HepG2 (cell line): ENCODE measurements at regions not wholly inside any gene's neighbourhood (a gene's known extent, or its start where the extent isn't known, plus 50 kb on each side); places are given as distances from the start of the nearest gene placed in this dataset.

Experiments used
- ATAC-seq: fragments of 200-7000 bp; cut with Tn5 transposase; 3 replicates; pipeline ENCODE4 v1.9.1; 2020; ENCODE audit warnings: mild to moderate bottlenecking, moderate library complexity
- BruUV-seq: library from RNA; stranded (reverse); fragments of 400-500 nt; replicated peaks from 2 replicates; lab custom pipeline; 2021; lab: Mats Ljungman, UMichigan
- CTCF ChIA-PET: fragments of 300-600 bp; formaldehyde crosslinking; extraction: SDS; loops from one replicate; lab custom pipeline; 2021; ENCODE audit warnings: low total read pairs, inconsistent platforms, low intra/inter-chr PET ratio; lab: Yijun Ruan, JAX
- POLR2A ChIA-PET: fragments of 350-600 bp; sonication (Branson Sonifier 250); formaldehyde crosslinking; loops from one replicate; lab custom pipeline; 2020; ENCODE audit warnings: antibody characterized with exemption, inconsistent platforms; lab: Yijun Ruan, JAX
- DNase-seq: peaks from one replicate; pipeline ENCODE4 v3.0.0-alpha.2; 2015; ENCODE audit warnings: low spot score
- FAIRE-seq: peaks from 3 replicates; lab custom pipeline; 2011; peaks lifted over from hg19 to GRCh38; lab: Jason Lieb, UNC
- H2AFZ ChIP-seq: one replicate; pipeline ENCODE4 v1.6.1; 2011; ENCODE audit warnings: low read length, inconsistent platforms
- H3K27ac ChIP-seq: fragments of 300-600 bp; 3 replicates; pipeline ENCODE4 v1.8.0; 2011; ENCODE audit warnings: mixed run types, mild to moderate bottlenecking, mixed read lengths, low read length, inconsistent platforms; ENCODE audit not compliant: insufficient read depth; ENCODE audit errors: extremely low read length
- H3K27me3 ChIP-seq, 2 experiments: fragments of 200-600 bp in 1 of 2; 2 replicates in 1 of 2; 3 replicates in 1 of 2; pipeline versions ENCODE4 v1.6.0 to v1.8.0; 2011; ENCODE audit warnings: low read length in 2 of 2, mild to moderate bottlenecking in 2 of 2, moderate library complexity in 2 of 2, inconsistent platforms in 1 of 2; ENCODE audit not compliant: insufficient read depth in 2 of 2, control insufficient read depth in 1 of 2
- H3K36me3 ChIP-seq, 2 experiments: fragments of 200-600 bp in 1 of 2; replicated peaks in 1 of 2; 2 replicates in 1 of 2; 3 replicates in 1 of 2; pipeline versions ENCODE4 v1.5.1 to v1.8.0; 2011; ENCODE audit warnings: low read length in 2 of 2, inconsistent platforms in 1 of 2; ENCODE audit not compliant: insufficient read depth in 2 of 2, control insufficient read depth in 1 of 2
- H3K4me1 ChIP-seq: 2 replicates; pipeline ENCODE4 v1.5.1; 2012; ENCODE audit warnings: low read length, inconsistent platforms; ENCODE audit not compliant: insufficient read depth
- H3K4me2 ChIP-seq: 2 replicates; pipeline ENCODE4 v1.6.0; 2011; ENCODE audit warnings: low read depth, low read length, inconsistent platforms
- H3K4me3 ChIP-seq, 3 experiments: fragments of 200-600 bp in 1 of 3; sonication (generic), shearing (Covaris generic) in 1 of 3; replicated peaks in 1 of 3; 2 replicates each; pipeline ENCODE4 v1.5.1; 2011 to 2016; ENCODE audit warnings: low read length in 3 of 3, inconsistent platforms in 2 of 3, low read depth in 2 of 3, mild to moderate bottlenecking in 2 of 3, control low read depth in 1 of 3, mixed read lengths in 1 of 3; ENCODE audit not compliant: insufficient read depth in 1 of 3
- H3K79me2 ChIP-seq: one replicate; pipeline ENCODE4 v1.6.1; 2011; ENCODE audit warnings: low read length, inconsistent platforms; ENCODE audit not compliant: insufficient read depth
- H3K9ac ChIP-seq: 2 replicates; pipeline ENCODE4 v1.6.0; 2011; ENCODE audit warnings: mild to moderate bottlenecking, low read depth, low read length, inconsistent platforms; ENCODE audit not compliant: insufficient read depth
- H3K9me3 ChIP-seq: 2 replicates; pipeline ENCODE4 v1.5.1; 2012; ENCODE audit warnings: mild to moderate bottlenecking, low read length
- H4K20me1 ChIP-seq: 2 replicates; pipeline ENCODE4 v1.6.0; 2011; ENCODE audit warnings: inconsistent platforms, mild to moderate bottlenecking, low read length, moderate library complexity; ENCODE audit not compliant: insufficient read depth
- ATRX ChIP-seq: sonication (generic); formaldehyde crosslinking; IDR thresholded peaks from 2 replicates; pipeline ENCODE4 v1.4.0; 2020; ENCODE audit warnings: missing genetic modification reagents, borderline replicate concordance
- HNRNPL ChIP-seq: fragments of 200-400 bp; formaldehyde crosslinking; IDR thresholded peaks from 2 replicates; pipeline ENCODE4 v1.6.1; 2017; ENCODE audit warnings: mild to moderate bottlenecking, low read depth, low read length
- MAFF ChIP-seq: IDR thresholded peaks from 2 replicates; pipeline ENCODE4 v1.6.1; 2011; ENCODE audit warnings: low read depth, low read length, improper control_type of control experiment
- MAFK ChIP-seq, 2 experiments: IDR thresholded peaks in 1 of 2; conservative IDR thresholded peaks in 1 of 2; 2 replicates each; pipeline ENCODE4 v1.6.1; 2011; ENCODE audit warnings: improper control_type of control experiment in 2 of 2, low read length in 2 of 2
- MATR3 ChIP-seq: sonication (generic); formaldehyde crosslinking; IDR thresholded peaks from 2 replicates; pipeline ENCODE4 v1.4.0; 2020; ENCODE audit warnings: missing genetic modification reagents
- SUZ12 ChIP-seq: fragments of 150-350 bp; IDR thresholded peaks from 2 replicates; pipeline ENCODE4 v1.6.1; 2014; ENCODE audit warnings: low read depth, low read length
- THRA ChIP-seq: sonication (generic); formaldehyde crosslinking; IDR thresholded peaks from 2 replicates; pipeline ENCODE4 v1.4.0; 2020; ENCODE audit warnings: missing genetic modification reagents, borderline replicate concordance
- ZFX ChIP-seq: sonication (generic); formaldehyde crosslinking; IDR thresholded peaks from 2 replicates; pipeline ENCODE4 v1.4.0; 2020; ENCODE audit warnings: mild to moderate bottlenecking, low read depth, missing genetic modification reagents, moderate library complexity
- WGBS: methylation state at CpG from one replicate; pipeline ENCODE4 v1.1.6; 2017; ENCODE audit warnings: low lambda C conversion rate; 5-methylcytosine and 5-hydroxymethylcytosine counted together
- in situ Hi-C: cut with HindIII; loops from 2 replicates; pipeline ENCODE4 v1.10.0; 2017; ENCODE audit warnings: low pct_unique_long_range_greater_than_20kb; ENCODE audit not compliant: extremely low pct_ligation_motif_present
- intact Hi-C: fragments of 100-400 bp; cut with micrococcal nuclease; formaldehyde crosslinking; loops from one replicate; pipeline ENCODE4 v1.10.0; 2022; ENCODE audit not compliant: unreplicated experiment
- TF ChIP-seq, protein P1 (sequence below): sonication (generic); formaldehyde crosslinking; IDR thresholded peaks from 2 replicates; pipeline ENCODE4 v1.5.0; 2020; ENCODE audit warnings: missing genetic modification reagents

DNA sequence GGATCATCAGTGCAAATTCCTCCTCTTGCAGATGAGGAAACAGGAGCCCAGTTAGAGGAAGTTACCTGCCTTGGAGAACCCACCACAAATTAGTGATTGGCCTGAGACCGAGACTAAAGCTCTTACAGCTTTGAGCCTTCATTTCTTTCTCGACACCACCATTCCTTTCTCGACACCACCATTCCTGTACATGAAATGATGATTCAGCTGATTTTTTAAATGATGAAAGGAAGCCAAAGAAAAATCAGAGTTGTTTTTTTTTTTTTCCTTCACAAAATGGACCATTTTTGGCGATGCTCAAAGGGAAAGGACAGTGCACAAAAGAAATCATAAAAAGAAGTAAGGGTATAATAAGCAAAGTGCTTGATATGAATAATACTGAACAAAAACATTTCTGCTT is 1080.2 kb upstream of the AUTS2 start:
- intact Hi-C loops = no loop called here
- H2AFZ ChIP-seq = no peak overlapping the region
- in situ Hi-C loops = no loop called here
- H4K20me1 ChIP-seq = no peaks in the 10 kb centered on the region
- H3K27ac ChIP-seq = no peak overlapping the region
- H3K79me2 ChIP-seq = no peaks in the 10 kb centered on the region
- no peak overlapping the region for H3K9ac ChIP-seq
- no peak overlapping the region for H3K4me3 ChIP-seq
- ATAC-seq (no peak), FAIRE-seq (no peak), DNase-seq (no peak)
- no peaks in the 10 kb centered on the region for H3K36me3 ChIP-seq
- WGBS = 2% methylated on average over 4 of the region's 4 CpGs
- no TSS peak for BruUV-seq
- no peak overlapping the region for H3K4me2 ChIP-seq
- H3K9me3 ChIP-seq = peaks cover 12% of the 10 kb centered on the region; the same call in 1 of the 2 replicates
- CTCF ChIA-PET = no interaction called here
- TF ChIP-seq THRA (no peak), MAFF (peak; percentile 88), HNRNPL (no peak), MATR3 (CRISPR knock-in tag) (no peak), MAFK (conservative IDR thresholded peaks at IDR 0.05 in 1 of 2, IDR thresholded peaks at IDR 0.05 in 1 of 2; ENCODE audit: low read length in 2 of 2) (peak; percentile 85 to 90), SUZ12 (no peak), ATRX (CRISPR knock-in tag) (no peak), ZFX (CRISPR knock-in tag) (no peak)
- TF ChIP-seq, protein P1, sequence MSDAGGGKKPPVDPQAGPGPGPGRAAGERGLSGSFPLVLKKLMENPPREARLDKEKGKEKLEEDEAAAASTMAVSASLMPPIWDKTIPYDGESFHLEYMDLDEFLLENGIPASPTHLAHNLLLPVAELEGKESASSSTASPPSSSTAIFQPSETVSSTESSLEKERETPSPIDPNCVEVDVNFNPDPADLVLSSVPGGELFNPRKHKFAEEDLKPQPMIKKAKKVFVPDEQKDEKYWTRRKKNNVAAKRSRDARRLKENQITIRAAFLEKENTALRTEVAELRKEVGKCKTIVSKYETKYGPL (CRISPR knock-in tag) = no peak
- POLR2A ChIA-PET = no interaction called here
- no peaks in the 10 kb centered on the region for H3K27me3 ChIP-seq
- no peaks in the 10 kb centered on the region for H3K4me1 ChIP-seq
